ENCODE measurements at regions not wholly inside any gene's neighbourhood (a gene's known extent, or its start where the extent isn't known, plus 50 kb on each side); places are given as distances from the start of the nearest gene placed in this dataset.

GRCh38 chr12:74892057-74892633 lies 317.5 kb downstream of the KCNC2 start:
- POLR2A ChIA-PET = no interaction called here
- ATAC-seq (ENCODE audit: low read depth) = no peak

GRCh38 chr12:74896186-74896585 lies 313.5 kb downstream of the KCNC2 start:
- H3K4me1 Mint-ChIP-seq = no peaks in the 10 kb centered on the region
- ChIA-PET CTCF (no interaction called here), POLR2A (no interaction called here)
- H3K4me3 Mint-ChIP-seq = no peak overlapping the region
- ATAC-seq (ENCODE audit: low read depth) (no peak), DNase-seq (no peak)
- no peak for TF ChIP-seq CTCF (IDR thresholded peaks at IDR 0.05)
- H3K36me3 Mint-ChIP-seq (ENCODE audit: low read depth) = no peaks in the 10 kb centered on the region
- intact Hi-C loops (cut with micrococcal nuclease) = no loop called here
- H3K9me3 Mint-ChIP-seq = no peaks in the 10 kb centered on the region
- no peak overlapping the region for H3K27ac Mint-ChIP-seq
- no peaks in the 10 kb centered on the region for H3K27me3 Mint-ChIP-seq

More at GRCh38 chr12:74892057-74892633, 317.5 kb downstream of the KCNC2 start:
- H3K36me3 Mint-ChIP-seq (ENCODE audit: low read depth) = no peaks in the 10 kb centered on the region
- H3K9me3 Mint-ChIP-seq = no peaks in the 10 kb centered on the region
- no peaks in the 10 kb centered on the region for H3K4me1 Mint-ChIP-seq
- no peak overlapping the region for H3K27ac Mint-ChIP-seq
- DNase-seq = no peak
- intact Hi-C loops (cut with micrococcal nuclease) = no loop called here
- TF ChIP-seq CTCF (IDR thresholded peaks at IDR 0.05) = no peak
- H3K27me3 Mint-ChIP-seq = no peaks in the 10 kb centered on the region
- H3K4me3 Mint-ChIP-seq = no peak overlapping the region
- CTCF ChIA-PET = interaction anchor here (0.7 kb wide), 1 partner anchor 27 kb away, joined by 3 read pairs; no protein-coding TSS in a partner anchor

GRCh38 chr12:74897425-74898211 lies 312.0 kb downstream of the KCNC2 start:
- no peak for TF ChIP-seq CTCF (IDR thresholded peaks at IDR 0.05)
- H3K36me3 Mint-ChIP-seq (ENCODE audit: low read depth) = no peaks in the 10 kb centered on the region
- no peaks in the 10 kb centered on the region for H3K27me3 Mint-ChIP-seq
- no peak for DNase-seq
- ATAC-seq (ENCODE audit: low read depth) = no peak
- intact Hi-C loops (cut with micrococcal nuclease) = no loop called here
- ChIA-PET CTCF (no interaction called here), POLR2A (no interaction called here)
- no peak overlapping the region for H3K27ac Mint-ChIP-seq
- H3K9me3 Mint-ChIP-seq = no peaks in the 10 kb centered on the region
- no peaks in the 10 kb centered on the region for H3K4me1 Mint-ChIP-seq
- no peak overlapping the region for H3K4me3 Mint-ChIP-seq

- POLR2A ChIA-PET = no interaction called here
- Mint-ChIP-seq H3K27ac (no peak overlapping the region), H3K4me1 (no peaks in the 10 kb centered on the region), H3K36me3 (ENCODE audit: low read depth) (no peaks in the 10 kb centered on the region), H3K27me3 (no peaks in the 10 kb centered on the region), H3K4me3 (no peak overlapping the region), H3K9me3 (no peaks in the 10 kb centered on the region)
- intact Hi-C loops (cut with micrococcal nuclease) = no loop called here
- CTCF ChIA-PET = no interaction called here
- DNase-seq (no peak), ATAC-seq (ENCODE audit: low read depth) (no peak)
- no peak for TF ChIP-seq CTCF (IDR thresholded peaks at IDR 0.05)
Observed at GRCh38 chr12:74899031-74899829, 310.4 kb downstream of the KCNC2 start.

- Mint-ChIP-seq H3K9me3 (no peaks in the 10 kb centered on the region), H3K27me3 (no peaks in the 10 kb centered on the region), H3K36me3 (ENCODE audit: low read depth) (no peaks in the 10 kb centered on the region), H3K4me3 (no peak overlapping the region), H3K4me1 (no peaks in the 10 kb centered on the region), H3K27ac (no peak overlapping the region)
- no peak for TF ChIP-seq CTCF (IDR thresholded peaks at IDR 0.05)
- ATAC-seq (ENCODE audit: low read depth) (no peak), DNase-seq (no peak)
- ChIA-PET CTCF (no interaction called here), POLR2A (no interaction called here)
- intact Hi-C loops (cut with micrococcal nuclease) = no loop called here
Observed at GRCh38 chr12:74900232-74900631, 309.4 kb downstream of the KCNC2 start.

Measured in activated B cell treated with CpG ODN at 0.5 μM for 24 hours (primary cell).